Effector CD4-positive, alpha-beta T cell (primary cell): ENCODE measurements at regions not wholly inside any gene's neighbourhood (a gene's known extent, or its start where the extent isn't known, plus 50 kb on each side); places are given as distances from the start of the nearest gene placed in this dataset.
"Not testable (repeated sequence)": the region's sequence is repeated elsewhere in the genome, so short reads cannot be mapped to it uniquely, and the experiment has no call there.

Experiments used
- DNase-seq: peaks from one replicate; pipeline ENCODE4 v3.0.0-alpha.2; 2020

DNA sequence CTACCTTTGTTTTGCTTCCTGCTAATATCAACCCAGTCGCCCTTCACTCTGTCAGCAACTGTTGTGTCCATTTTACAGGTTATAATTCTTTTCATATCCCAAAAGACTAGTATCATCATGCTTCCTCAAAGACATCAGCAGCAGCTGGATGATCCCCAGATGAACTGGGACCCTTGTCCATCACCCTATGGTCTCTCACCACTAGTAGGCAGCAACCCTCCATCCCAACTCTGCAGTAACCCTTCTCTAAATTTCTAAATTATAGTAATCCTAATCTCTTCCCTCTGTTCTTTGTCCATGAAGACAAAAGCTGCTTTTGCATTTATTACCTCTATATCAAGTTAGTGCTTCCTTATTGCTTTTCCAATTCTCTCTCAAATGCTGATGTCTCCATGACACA, 1025.8 kb downstream of the FAM181B start:
- no peak for DNase-seq

DNA sequence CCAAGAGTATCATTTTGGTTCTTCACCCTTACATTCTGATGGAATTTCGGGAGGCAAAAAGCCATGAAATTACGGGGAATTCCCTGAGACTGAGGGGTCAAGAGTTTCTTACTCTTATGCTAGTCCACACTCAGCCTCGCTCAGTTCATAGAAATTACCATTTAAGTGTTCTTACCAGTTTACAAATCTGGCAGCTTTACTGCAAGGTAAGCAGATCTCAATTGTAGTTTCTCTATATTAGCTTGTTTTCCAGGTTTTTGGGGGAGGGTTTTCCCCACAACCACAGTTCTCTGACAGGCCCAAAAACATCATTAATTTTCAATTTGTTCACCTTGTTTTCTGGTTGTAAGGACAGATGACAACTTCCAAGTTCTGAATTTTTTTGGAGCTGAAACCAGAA, 1028.4 kb downstream of the FAM181B start:
- DNase-seq = no peak

DNA sequence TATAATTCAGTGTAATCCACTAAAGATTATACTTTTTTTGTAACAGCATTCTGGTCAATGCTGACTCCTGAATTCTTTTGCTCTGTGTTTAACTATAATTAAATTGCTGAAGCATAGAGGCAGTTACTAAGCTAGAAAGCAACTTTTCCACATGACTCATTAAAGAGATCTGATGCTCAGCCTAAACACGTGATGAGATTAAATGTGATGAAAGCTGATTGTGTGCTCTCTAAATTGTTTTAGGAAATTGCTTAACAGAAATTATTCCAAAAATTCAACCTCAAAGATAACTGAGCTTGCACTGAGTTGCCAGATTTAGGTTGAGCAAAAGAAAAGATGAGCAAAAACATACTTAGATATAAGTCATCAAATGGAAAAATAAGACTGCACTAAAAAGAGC, 1033.6 kb downstream of the FAM181B start:
- no peak for DNase-seq

DNA sequence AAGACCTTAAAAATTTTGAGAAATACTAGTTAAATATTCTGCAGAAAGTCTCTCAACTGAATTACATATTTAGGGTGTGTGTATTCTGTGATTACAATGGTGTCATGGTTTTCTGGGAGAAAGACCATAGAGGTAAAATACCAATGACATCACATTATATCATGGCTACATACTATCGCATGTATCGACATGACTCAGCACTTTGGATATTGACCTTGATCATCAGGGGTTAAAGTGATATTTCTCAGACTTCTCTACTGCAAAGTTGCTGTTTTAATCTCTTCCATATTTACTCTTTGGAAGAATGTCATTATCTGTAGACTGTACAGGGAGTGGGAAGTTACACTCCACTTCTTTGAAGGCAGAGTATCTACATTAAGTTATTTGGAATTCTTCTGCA, 1046.6 kb downstream of the FAM181B start:
- no peak for DNase-seq

DNA sequence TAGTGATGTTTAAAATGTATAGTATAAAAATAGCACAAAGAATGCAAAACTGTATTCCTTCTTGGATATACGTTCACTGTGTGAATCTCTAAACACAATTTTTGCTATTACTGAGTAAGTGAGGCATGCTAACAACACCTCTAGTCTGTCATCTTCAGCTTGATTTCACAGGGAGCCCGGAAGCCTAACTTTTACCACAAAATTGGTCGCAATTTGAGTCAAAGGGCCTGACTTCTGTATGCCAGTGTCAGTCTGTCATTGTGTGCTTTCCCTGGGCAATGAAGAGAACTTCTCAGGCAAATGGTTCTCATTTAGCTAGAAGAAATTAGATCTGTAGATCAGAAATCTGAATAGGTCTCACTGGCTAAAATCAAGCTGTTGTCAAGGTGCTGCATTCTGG, 1059.5 kb downstream of the FAM181B start:
- no peak for DNase-seq

DNA sequence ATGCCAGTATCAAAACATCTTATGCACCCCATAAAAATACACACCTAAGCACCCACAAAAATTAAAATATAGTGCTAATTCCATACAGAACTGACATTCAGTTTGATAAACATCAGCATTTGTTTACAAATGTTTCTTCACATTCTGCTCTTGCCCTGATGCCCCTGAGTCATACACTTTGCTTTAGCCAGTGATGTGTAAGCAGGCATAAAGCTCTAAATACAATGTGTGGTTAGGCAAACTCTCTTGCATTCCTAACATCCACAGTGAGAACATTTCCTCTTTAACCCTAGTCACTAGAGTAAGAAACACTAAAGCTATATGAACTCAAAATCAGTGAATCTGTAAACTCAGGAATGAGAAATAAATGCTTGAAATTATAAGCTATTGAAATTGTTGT, 1060.7 kb downstream of the FAM181B start:
- no peak for DNase-seq

DNA sequence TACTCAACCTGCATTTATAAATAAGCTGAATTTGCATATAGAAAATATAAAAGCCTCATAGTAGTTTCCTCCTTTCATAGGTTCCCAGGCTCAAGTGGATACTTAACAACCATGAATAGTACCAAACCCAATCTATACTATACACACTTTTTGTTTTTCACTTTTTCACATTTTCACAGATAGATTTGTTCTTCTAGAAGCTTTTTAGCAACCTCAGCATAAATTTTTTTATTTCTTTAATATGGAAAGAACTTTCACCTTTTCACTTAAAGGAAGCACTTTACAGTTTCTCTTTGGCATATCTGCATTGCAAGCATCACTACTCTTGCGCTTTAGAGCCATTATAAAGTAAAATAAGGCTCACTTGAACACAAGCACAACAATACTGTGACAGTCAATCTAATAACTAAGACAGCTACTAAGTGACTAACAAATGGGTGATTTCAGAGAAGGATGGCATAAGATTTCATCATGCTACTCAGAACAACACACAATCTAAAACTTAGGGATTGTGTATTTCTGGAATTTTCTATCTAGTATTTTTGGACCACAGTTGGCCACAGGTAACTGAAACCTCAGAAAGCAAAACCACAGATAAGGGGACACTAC, 1063.6 kb downstream of the FAM181B start:
- DNase-seq = no peak

DNA sequence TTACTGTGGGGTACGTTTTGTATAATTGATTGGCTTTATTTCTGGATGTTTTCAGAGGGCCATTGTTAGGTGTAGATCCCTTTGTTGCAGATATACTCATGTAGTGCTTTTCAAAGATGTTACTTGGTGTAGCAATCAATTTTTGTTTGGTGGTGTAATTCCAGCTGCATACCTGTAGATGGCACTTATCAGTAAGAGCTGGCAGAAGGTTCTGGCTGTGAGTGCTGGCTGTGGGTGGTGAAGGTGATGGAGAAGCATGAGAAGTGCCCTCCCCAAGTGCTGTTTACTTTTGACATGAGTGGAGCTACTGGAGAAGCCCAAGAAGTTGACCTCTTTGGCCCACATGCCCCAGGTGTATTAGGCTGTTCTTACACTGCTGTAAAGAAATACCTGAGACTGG, 1074.9 kb downstream of the FAM181B start:
- no peak for DNase-seq

DNA sequence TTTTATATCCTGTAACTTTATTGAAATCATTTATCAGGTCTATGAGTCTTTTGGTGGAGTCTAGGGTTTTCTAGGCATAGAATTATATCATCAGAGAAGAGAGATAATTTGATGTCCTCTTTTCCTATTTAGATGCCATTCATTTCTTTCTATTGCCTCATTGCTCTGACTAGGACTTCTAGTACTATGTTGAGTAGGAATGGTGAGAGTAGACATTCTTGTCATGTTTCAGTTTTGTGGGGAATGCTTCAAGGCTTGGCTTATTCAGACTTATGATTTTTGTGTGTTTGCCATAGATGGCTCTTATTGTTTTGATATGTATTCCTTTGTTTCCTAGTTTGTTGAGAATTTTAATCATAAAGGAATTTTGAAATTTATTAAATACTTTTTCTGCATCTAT, 1078.3 kb downstream of the FAM181B start:
- DNase-seq = no peak

DNA sequence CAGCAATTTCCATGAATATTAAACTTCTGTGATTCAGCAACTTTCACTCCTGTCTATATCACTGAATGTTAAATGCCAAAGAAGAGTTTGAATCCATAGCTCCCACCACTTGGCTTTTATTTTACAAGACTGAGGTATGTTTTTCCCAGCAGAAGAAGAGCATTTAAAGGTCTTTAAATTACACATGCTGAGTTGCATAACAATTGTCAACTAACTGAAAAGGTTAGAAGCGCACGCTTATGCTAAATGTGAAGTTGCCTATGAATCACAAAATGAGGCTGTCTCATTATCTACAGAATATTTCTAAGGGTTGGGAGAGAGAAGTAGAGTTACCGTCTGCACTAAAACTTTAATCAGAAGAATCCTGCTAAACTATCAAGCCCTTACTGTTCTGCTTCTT, 1086.3 kb downstream of the FAM181B start:
- DNase-seq = no peak

DNA sequence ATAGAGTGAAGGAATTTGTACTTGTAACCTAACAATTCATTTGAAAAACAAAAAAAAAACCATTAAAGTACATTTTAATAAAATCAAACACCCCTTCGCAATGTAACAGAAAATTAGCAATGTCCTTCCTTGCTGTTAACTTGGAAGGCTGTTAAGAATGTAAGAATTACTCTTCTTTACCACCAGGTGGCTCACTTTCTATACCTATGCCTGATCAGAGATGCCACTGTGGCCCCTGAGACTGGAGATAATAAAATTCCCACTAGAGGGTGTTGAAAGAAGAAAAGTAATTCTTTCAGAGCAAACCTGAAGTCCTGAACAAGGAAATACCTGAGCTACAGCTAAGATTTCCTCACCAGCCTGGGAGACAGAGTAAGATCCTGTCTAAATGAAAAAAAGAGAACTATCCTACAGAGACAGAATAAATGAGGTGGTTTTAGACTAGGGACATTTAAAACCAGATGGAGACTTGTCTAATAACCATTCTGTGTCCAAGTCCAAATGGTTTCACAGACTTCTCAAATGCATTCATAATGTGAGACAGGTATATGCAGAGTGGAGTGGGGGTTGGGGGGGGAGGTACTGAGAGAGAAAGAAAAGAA, 1089.3 kb downstream of the FAM181B start:
- DNase-seq = no peak

DNA sequence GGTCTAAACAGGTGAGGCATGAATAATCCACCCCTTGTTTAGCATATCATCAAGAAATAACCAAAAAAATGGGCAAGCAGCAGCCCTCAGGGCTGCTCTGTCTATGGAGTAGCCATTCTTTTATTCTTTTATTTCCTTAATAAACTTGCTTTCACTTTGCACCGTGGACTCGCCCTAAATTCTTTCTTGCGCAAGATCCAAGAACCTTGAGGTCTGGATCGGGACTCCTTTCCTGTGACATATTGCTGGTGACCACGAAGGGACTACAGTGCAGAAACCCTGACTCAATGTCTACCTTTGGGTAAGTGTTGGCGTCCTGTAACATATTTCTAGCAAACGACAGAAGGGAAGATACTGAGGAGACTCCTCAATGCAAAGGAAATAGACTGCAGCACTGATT, 1099.2 kb downstream of the FAM181B start:
- no peak for DNase-seq

DNA sequence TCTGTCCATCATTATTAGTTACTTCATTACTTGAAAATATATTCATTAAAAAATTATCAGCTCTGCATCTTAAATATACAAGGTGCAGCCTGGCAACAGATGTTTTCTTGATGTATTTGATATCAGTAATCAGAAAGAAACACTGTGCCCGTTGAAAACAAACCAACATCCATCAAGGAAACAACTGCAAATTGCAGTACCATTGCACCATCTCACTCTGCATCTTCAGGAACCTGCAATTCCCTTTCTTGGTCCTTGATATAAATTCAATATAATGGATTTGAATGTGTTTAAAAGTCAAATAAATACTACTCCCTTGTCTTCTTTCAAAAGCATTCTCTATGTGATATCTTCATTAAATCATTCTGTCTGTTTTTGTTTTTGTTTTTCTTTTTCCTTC, 1131.2 kb downstream of the FAM181B start:
- no peak for DNase-seq

DNA sequence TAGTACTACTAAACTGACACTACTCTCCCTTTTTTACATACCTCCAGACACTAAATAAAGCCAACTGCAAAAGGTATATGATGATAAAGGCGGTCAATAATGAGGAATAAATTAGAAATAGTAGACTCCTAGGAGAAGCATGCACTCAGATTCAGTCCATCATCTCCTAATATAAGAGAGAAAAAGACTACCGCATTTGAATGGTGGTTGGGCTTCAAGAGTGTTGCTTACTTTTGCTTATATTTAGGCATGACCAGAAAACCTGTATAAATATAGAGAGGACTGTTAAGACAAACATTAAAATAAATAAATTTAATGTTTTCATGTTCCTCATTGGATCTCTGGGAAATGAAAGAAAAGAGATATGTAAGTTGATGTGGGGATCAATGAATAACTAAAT, 1137.0 kb downstream of the FAM181B start:
- DNase-seq = no peak

DNA sequence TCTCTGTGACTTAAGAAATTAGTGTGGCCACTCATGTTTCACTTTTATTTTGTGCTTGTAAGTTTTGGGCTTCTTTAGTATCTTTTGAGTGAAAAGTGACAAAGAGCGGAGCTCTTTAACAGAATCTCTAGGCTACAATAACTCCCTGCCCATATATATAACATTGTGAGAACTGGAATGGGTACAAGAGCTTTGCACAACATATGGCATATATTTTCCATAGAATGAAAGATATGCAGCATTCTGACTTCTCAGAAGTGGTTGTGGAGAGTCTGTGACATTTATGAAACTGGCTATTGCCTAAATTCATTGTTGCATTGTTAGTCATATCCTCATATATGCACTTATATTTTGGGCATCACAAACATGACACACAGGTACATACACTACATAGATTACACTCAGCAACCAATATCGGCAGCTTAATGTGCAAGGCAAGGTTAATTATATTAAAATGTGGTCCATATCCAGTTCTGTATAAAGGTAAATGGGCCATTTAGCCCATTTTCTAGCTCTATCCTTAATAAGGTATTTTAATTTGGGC, 1148.2 kb downstream of the FAM181B start:
- DNase-seq = no peak

DNA sequence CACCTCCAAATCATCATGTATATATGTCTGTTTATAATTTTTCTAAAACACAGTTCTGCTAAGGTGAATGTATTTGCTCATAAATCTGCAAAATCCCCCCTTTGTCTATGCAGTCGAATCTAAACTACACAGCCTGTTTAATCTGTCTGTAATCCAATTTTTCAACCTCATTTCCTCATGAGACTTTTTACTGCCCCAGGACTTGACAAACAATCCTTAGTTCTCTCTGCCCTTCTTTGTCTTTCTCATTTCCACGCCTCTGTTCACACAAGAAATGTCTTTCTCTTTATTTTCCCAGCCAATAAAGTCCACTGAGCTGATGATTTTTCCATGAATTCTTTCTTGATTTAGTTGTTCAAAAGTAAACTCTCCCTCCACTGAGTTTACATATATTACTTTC, 1154.3 kb downstream of the FAM181B start:
- no peak for DNase-seq

DNA sequence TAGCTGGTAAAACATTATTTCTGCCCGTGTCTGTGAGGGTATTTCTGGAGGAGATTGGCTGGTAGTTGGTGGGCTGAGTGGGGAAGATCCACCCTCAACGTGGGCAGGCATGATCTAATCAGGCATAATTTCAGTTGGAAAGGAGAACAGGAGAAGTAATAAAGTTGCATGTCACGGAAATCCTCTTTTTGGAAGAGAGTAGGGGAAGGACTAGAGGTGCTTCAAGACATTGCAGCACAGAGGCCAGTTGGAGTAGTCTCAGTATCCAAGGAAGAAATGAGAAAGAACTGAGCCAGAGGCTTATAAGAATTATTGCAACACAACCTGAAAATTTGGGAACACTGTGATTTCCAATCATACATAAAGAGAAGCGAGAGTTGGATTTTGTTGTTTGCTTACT, 1155.1 kb downstream of the FAM181B start:
- no peak for DNase-seq

DNA sequence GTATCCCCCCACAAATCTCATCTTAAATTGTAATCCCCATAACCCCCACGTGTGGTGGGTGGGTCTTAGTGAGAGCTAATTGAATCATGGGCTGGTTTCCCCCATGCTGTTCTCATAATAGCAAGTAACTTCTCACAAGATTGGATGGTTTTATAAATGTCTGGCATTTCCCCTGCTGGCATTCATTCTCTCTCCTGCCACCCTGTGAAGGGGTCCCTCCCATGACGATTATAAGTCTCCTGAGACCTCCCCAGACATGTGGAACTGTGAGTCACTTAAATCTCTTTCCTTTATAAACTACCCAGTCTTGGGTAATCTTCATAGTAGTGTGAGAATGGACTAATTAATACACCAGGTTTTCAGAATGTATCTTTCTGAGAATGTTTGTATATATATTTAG, 1159.4 kb downstream of the FAM181B start:
- DNase-seq = no peak

DNA sequence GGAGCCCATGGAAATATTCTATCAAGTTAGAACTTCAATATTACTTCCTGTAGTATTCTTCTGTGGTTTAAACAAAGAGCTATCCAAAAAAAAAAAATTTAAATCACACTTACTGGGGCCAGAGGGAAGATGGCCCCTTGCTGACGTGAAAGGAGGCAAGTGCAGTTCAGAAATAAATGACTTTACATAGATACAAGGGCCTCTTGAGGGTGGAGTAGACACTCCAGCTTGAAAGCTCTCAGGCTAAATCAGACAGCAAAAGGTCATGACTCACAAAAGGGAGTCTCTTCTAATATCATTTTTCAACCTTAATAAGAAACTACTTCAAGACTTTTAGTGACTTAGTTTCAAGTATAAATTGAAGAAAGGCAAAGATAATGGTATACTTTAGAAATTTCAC, 1160.3 kb downstream of the FAM181B start:
- DNase-seq = no peak

DNA sequence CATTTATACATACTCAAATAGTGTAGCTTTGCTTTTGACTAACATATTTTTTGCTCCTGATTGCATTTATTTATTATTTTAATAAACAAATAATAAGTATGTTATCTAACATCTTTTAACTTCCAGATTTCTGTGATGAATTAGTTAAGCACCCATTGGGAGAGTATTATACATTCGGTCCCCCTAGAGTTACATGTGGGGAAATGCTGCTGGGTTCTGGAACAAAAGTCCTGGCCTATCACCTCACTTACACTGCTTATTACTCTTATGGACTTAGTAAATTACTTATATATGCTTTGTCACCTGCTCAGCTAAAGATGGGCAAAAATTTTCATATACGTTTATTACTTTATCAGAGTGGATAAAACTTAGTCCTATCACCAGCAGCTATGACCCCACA, 1163.0 kb downstream of the FAM181B start:
- no peak for DNase-seq

DNA sequence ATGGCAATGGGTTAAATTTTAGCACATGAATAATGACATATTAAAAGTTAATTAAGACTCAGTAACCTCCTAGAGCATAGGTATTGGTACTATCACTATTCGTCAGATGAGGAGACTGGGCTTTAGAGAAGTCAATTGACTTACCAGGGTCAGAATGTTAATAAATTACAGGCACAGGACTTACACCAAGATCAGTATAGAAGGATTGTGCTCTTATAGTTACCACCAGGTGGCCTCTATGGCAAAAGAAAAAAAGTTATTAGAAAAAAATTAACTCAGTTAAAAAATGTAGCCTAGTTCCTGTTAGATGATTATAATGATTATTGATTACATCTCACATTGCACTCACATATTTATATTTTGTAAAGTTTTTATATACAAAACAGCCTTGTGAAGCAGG, 1163.7 kb downstream of the FAM181B start:
- DNase-seq = no peak

DNA sequence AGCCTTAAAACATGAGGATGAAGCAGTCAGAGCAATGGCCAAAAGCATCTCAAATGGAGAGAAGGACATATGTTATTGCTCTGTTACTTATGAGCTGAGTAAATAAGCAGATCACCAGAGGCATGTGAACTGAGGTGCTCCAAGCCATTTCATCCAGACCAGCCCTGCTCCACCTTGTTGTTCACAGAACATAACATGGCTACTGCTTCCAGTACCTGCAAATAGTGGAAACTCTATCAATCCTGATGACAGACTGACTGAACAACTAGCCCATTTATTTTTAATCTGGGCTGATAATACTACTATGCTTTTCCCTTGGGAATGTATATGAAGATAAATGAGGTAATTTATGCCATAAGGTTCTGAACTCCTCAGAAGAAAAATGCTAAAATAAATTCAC, 1164.7 kb downstream of the FAM181B start:
- DNase-seq = no peak

DNA sequence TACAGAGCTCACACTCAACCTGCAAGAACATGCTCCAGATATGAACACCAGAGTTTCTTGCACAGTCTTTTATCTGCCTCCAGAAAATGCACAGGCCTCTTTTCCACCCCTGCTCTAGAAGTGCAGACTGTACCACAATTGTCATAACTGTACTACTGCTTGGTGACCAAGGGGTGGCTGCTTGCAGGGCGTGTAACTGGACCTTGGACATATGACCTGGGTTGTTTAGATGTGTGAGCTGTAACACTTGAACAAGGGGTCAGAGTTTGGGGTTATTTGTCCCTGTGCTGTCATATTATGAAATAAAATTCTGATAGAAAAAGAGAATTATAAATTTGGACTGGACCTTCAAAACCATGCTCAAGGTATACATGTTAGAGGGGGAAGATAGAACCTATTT, 1185.5 kb downstream of the FAM181B start:
- no peak for DNase-seq

DNA sequence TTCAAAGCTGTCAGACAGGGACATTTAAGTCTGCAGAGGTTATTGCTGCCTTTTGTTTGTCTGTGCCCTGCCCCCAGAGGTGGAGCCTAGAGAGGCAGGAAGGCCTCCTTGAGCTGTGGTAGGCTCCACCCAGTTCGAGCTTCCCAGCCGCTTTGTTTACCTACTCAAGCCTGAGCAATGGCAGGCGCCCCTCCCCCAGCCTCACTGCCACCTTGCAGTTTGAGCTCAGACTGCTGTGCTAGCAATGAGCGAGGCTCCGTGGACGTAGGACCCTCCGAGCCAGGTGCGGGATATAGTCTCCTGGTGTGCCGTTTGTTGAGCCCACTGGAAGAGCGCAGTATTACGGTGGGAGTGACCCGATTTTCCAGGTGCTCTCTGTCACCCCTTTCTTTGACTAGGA, 1193.9 kb downstream of the FAM181B start:
- DNase-seq = not testable (repeated sequence)

DNA sequence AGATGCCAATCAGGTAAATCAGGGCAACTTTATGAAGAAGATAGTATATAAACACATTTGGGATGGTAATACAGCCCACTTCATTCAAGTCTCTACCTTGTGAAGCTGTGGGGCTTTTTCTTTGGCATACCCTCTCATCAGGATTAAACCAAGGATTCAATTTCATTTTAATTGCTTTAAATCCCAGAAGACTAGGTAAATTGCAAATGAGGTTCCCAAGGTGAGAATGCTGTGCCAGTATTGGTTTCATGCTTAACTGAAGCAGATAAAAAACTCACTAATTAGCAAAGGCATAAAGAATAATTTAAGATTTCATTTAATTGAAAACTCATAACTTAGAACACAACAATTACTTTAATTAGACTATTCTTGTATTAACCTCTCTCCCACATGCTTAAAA, 1218.1 kb downstream of the FAM181B start:
- DNase-seq = no peak
